ENCODE measurements at regions not wholly inside any gene's neighbourhood (a gene's known extent, or its start where the extent isn't known, plus 50 kb on each side); places are given as distances from the start of the nearest gene placed in this dataset.

- DNase-seq (ENCODE audit: low spot score) = peak; percentile 35
These were observed 77.3 kb upstream of the UBAC2 start for GRCh38 chr13:99123101-99124045.

- DNase-seq (ENCODE audit: low spot score) = no peak
These were observed 76.6 kb upstream of the UBAC2 start for GRCh38 chr13:99124046-99124400.

- DNase-seq (ENCODE audit: low spot score) = peak; percentile 60
These were observed 75.8 kb upstream of the UBAC2 start for GRCh38 chr13:99124794-99125316.

GRCh38 chr13:99125326-99125915, 75.2 kb upstream of the UBAC2 start:
- no peak for DNase-seq (ENCODE audit: low spot score)

- DNase-seq (ENCODE audit: low spot score) = no peak
These were observed 73.8 kb upstream of the UBAC2 start for GRCh38 chr13:99126821-99127220.

- no peak for DNase-seq (ENCODE audit: low spot score)
These were observed 71.6 kb upstream of the UBAC2 start for GRCh38 chr13:99129050-99129449.

GRCh38 chr13:99129951-99130350, 70.7 kb upstream of the UBAC2 start:
- DNase-seq (ENCODE audit: low spot score) = no peak

- no peak for DNase-seq (ENCODE audit: low spot score)
These were observed 69.2 kb upstream of the UBAC2 start for GRCh38 chr13:99131410-99131809.

- DNase-seq (ENCODE audit: low spot score) = no peak
These were observed 68.3 kb upstream of the UBAC2 start for GRCh38 chr13:99132295-99132835.

GRCh38 chr13:99133230-99133629, 67.4 kb upstream of the UBAC2 start:
- DNase-seq (ENCODE audit: low spot score) = no peak

GRCh38 chr13:99133848-99134247, 66.8 kb upstream of the UBAC2 start:
- DNase-seq (ENCODE audit: low spot score) = no peak

- DNase-seq (ENCODE audit: low spot score) = no peak
These were observed 65.1 kb upstream of the UBAC2 start for GRCh38 chr13:99135591-99135990.

GRCh38 chr13:99136427-99136954, 64.2 kb upstream of the UBAC2 start:
- DNase-seq (ENCODE audit: low spot score) = no peak

GRCh38 chr13:99140831-99141230, 59.8 kb upstream of the UBAC2 start:
- no peak for DNase-seq (ENCODE audit: low spot score)

GRCh38 chr13:99143904-99144303, 56.8 kb upstream of the UBAC2 start:
- no peak for DNase-seq (ENCODE audit: low spot score)

- no peak for DNase-seq (ENCODE audit: low spot score)
These were observed 56.3 kb upstream of the UBAC2 start for GRCh38 chr13:99144306-99144705.

- DNase-seq (ENCODE audit: low spot score) = no peak
These were observed 55.2 kb upstream of the UBAC2 start for GRCh38 chr13:99145461-99145860.

GRCh38 chr13:99150575-99151361, 49.9 kb upstream of the UBAC2 start:
- peak; percentile 69 for DNase-seq (ENCODE audit: low spot score)

Data from hepatic stellate cell (primary cell).